K562 (cell line): ENCODE measurements at regions not wholly inside any gene's neighbourhood (a gene's known extent, or its start where the extent isn't known, plus 50 kb on each side); places are given as distances from the start of the nearest gene placed in this dataset.

Source experiments
- BRD4 ChIP-seq: fragments of 200-600 bp; sonication (generic); IDR thresholded peaks from 2 replicates; pipeline ENCODE4 v1.6.1; 2017; ENCODE audit warnings: inconsistent platforms
- CAMTA2 ChIP-seq: fragments of 250-450 bp; sonication (Bioruptor Pico); conservative IDR thresholded peaks from 2 replicates; pipeline ENCODE4 v1.5.1; 2022
- CTCF ChIP-seq, 3 experiments: IDR thresholded peaks in 2 of 3; conservative IDR thresholded peaks in 1 of 3; 2 replicates each; pipeline ENCODE4 v1.5.1; 2011 to 2012; ENCODE audit warnings: low read length in 3 of 3, mild to moderate bottlenecking in 3 of 3, control low read depth in 2 of 3, improper control_type of control experiment in 1 of 3, inconsistent platforms in 1 of 3, low read depth in 1 of 3, mixed read lengths in 1 of 3, moderate library complexity in 1 of 3; ENCODE audit not compliant: insufficient read depth in 2 of 3
- ELF1 ChIP-seq: fragments of 200-800 bp; sonication (Bioruptor generic); IDR thresholded peaks from 2 replicates; pipeline ENCODE4 v1.6.1; 2016; ENCODE audit warnings: missing genetic modification characterization, missing compliant biosample characterization
- EZH2 ChIP-seq: IDR thresholded peaks from 2 replicates; pipeline ENCODE4 v1.6.1; 2012; ENCODE audit warnings: low read depth, mild to moderate bottlenecking, inconsistent platforms, low read length, borderline replicate concordance
- FOS ChIP-seq: IDR thresholded peaks from 3 replicates; pipeline ENCODE4 v1.6.1; 2011; ENCODE audit not compliant: insufficient read length; ENCODE audit errors: extremely low read depth
- MAFF ChIP-seq: IDR thresholded peaks from 2 replicates; pipeline ENCODE4 v1.6.1; 2012; ENCODE audit warnings: low read length, improper control_type of control experiment

GRCh38 chr3:127137757-127138536 is 55.0 kb upstream of the PRR23E start:
- no peak for TF ChIP-seq CAMTA2 (CRISPR knock-in tag)
- no peak for TF ChIP-seq FOS
- TF ChIP-seq CTCF (IDR thresholded peaks at IDR 0.05 in 2 of 3, conservative IDR thresholded peaks at IDR 0.05 in 1 of 3; ENCODE audit: insufficient read depth in 2 of 3, low read depth in 1 of 3, low read length in 3 of 3) = no peak
- TF ChIP-seq BRD4 = no peak
- no peak for TF ChIP-seq EZH2
- no peak for TF ChIP-seq ELF1
- no peak for TF ChIP-seq MAFF
